OCI-LY1 (cell line): ENCODE measurements at regions not wholly inside any gene's neighbourhood (a gene's known extent, or its start where the extent isn't known, plus 50 kb on each side); places are given as distances from the start of the nearest gene placed in this dataset.

Source experiments
- H2AFZ ChIP-seq: fragments of 200-600 bp; sonication (generic), shearing (Covaris generic); 2 replicates; pipeline ENCODE4 v1.6.0; 2014; ENCODE audit warnings: antibody characterized with exemption, mild to moderate bottlenecking, low read length
- H3F3A ChIP-seq: fragments of 200-600 bp; sonication (generic), shearing (Covaris generic); 2 replicates; pipeline ENCODE4 v1.6.0; 2014; ENCODE audit warnings: mild to moderate bottlenecking, antibody characterized with exemption, low read length, moderate library complexity; ENCODE audit not compliant: insufficient read depth
- H3K27ac ChIP-seq: fragments of 200-600 bp; sonication (generic); 2 replicates; pipeline ENCODE4 v1.5.1; 2014; ENCODE audit warnings: low read length, mixed run types, mild to moderate bottlenecking, low read depth; ENCODE audit not compliant: poor library complexity, severe bottlenecking
- H3K27me3 ChIP-seq: fragments of 200-600 bp; sonication (generic); 2 replicates; pipeline ENCODE4 v1.6.0; 2014; ENCODE audit warnings: antibody characterized with exemption, mild to moderate bottlenecking, low read length, moderate library complexity; ENCODE audit not compliant: insufficient read depth
- H3K36me3 ChIP-seq: fragments of 200-600 bp; sonication (generic); 2 replicates; pipeline ENCODE4 v1.6.1; 2014; ENCODE audit warnings: mild to moderate bottlenecking, antibody characterized with exemption, low read length, moderate library complexity, mixed read lengths; ENCODE audit not compliant: insufficient read depth
- H3K4me1 ChIP-seq: fragments of 200-600 bp; sonication (generic); 2 replicates; pipeline ENCODE4 v1.5.1; 2014; ENCODE audit warnings: mild to moderate bottlenecking, low read length, moderate library complexity; ENCODE audit not compliant: insufficient read depth, severe bottlenecking
- H3K4me2 ChIP-seq: fragments of 200-600 bp; sonication (generic), shearing (Covaris generic); 2 replicates; pipeline ENCODE4 v1.6.1; 2014; ENCODE audit warnings: low read length
- H3K4me3 ChIP-seq: fragments of 200-600 bp; sonication (generic); 2 replicates; pipeline ENCODE4 v1.5.1; 2014; ENCODE audit warnings: low read length, low read depth, mild to moderate bottlenecking, mixed read lengths; ENCODE audit not compliant: poor library complexity, severe bottlenecking
- H3K79me2 ChIP-seq: fragments of 200-600 bp; shearing (Covaris generic); 2 replicates; pipeline ENCODE4 v1.6.1; 2016; ENCODE audit warnings: mixed run types, low read length, mixed read lengths; ENCODE audit not compliant: insufficient read depth
- H3K9ac ChIP-seq: fragments of 200-600 bp; sonication (generic), shearing (Covaris generic); 2 replicates; pipeline ENCODE4 v1.6.1; 2014; ENCODE audit warnings: mild to moderate bottlenecking, low read length, mixed read lengths
- H3K9me2 ChIP-seq: fragments of 200-600 bp; sonication (generic), shearing (Covaris generic); 2 replicates; pipeline ENCODE4 v1.6.1; 2014; ENCODE audit warnings: low read depth, mild to moderate bottlenecking, low read length, mixed read lengths
- H3K9me3 ChIP-seq: fragments of 200-600 bp; shearing (Covaris generic); 2 replicates; pipeline ENCODE4 v1.6.1; 2014; ENCODE audit warnings: low read length, mixed read lengths
- H4K20me1 ChIP-seq: fragments of 200-600 bp; sonication (generic), shearing (Covaris generic); 2 replicates; pipeline ENCODE4 v1.6.0; 2016; ENCODE audit warnings: mild to moderate bottlenecking, low read length; ENCODE audit not compliant: insufficient read depth
- EZH2 ChIP-seq: fragments of 200-600 bp; sonication (generic), shearing (Covaris generic); IDR thresholded peaks from 2 replicates; pipeline ENCODE4 v1.8.0; 2017; ENCODE audit warnings: borderline replicate concordance, mixed run types, mild to moderate bottlenecking, antibody characterized with exemption, low read length, moderate library complexity, mixed read lengths
- TF ChIP-seq, protein P1 (sequence below): fragments of 200-600 bp; sonication (generic), shearing (Covaris generic); IDR thresholded peaks from 2 replicates; pipeline ENCODE4 v1.5.1; 2017; ENCODE audit warnings: mild to moderate bottlenecking, antibody characterized with exemption, low read length, moderate library complexity, mixed read lengths

DNA sequence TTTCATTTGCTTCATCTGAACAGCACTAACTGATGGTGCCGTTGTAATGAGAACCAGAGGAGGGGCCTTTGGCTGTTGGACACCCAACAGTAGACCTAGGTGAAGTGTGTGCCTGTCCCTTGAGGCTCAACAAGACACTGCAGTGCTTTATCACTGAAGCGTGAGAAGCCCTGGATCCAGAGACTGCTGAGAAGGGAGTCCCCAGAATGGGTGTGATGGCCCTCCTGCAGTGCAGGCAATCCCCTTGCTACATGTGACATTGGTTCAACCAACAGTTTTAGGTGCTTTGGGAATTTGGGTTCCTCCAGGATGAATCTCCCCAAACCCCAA lies 125.6 kb downstream of the BRD1 start:
- no peak overlapping the region for H2AFZ ChIP-seq
- peaks cover 8% of the 10 kb centered on the region; the same call in 1 of the 2 replicates for H3K27me3 ChIP-seq
- no peak overlapping the region for H3K9ac ChIP-seq
- no peaks in the 10 kb centered on the region for H4K20me1 ChIP-seq
- no peaks in the 10 kb centered on the region; the same call in 1 of the 2 replicates for H3K36me3 ChIP-seq
- H3K27ac ChIP-seq: no peak overlapping the region
- no peaks in the 10 kb centered on the region for H3K79me2 ChIP-seq
- no peaks in the 10 kb centered on the region for H3F3A ChIP-seq
- no peak overlapping the region for H3K4me3 ChIP-seq
- H3K4me2 ChIP-seq: peak overlapping the region; percentile 13; the same call in 1 of the 2 replicates
- TF ChIP-seq, protein P1, sequence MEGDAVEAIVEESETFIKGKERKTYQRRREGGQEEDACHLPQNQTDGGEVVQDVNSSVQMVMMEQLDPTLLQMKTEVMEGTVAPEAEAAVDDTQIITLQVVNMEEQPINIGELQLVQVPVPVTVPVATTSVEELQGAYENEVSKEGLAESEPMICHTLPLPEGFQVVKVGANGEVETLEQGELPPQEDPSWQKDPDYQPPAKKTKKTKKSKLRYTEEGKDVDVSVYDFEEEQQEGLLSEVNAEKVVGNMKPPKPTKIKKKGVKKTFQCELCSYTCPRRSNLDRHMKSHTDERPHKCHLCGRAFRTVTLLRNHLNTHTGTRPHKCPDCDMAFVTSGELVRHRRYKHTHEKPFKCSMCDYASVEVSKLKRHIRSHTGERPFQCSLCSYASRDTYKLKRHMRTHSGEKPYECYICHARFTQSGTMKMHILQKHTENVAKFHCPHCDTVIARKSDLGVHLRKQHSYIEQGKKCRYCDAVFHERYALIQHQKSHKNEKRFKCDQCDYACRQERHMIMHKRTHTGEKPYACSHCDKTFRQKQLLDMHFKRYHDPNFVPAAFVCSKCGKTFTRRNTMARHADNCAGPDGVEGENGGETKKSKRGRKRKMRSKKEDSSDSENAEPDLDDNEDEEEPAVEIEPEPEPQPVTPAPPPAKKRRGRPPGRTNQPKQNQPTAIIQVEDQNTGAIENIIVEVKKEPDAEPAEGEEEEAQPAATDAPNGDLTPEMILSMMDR: peak; percentile 31; the same call in 1 of the 2 replicates
- TF ChIP-seq EZH2: no peak
- no peaks in the 10 kb centered on the region for H3K9me3 ChIP-seq
- H3K4me1 ChIP-seq: no peaks in the 10 kb centered on the region
- no peaks in the 10 kb centered on the region for H3K9me2 ChIP-seq

- no peaks in the 10 kb centered on the region for H3K79me2 ChIP-seq
- TF ChIP-seq EZH2: no peak
- TF ChIP-seq, protein P1: peak; percentile 86
- H2AFZ ChIP-seq: no peak overlapping the region
- no peaks in the 10 kb centered on the region for H3K9me2 ChIP-seq
- no peak overlapping the region for H3K4me3 ChIP-seq
- peak overlapping the region; percentile 13; the same call in 1 of the 2 replicates for H3K4me2 ChIP-seq
- H3K4me1 ChIP-seq: no peaks in the 10 kb centered on the region
- peaks cover 8% of the 10 kb centered on the region; the same call in 1 of the 2 replicates for H3K27me3 ChIP-seq
- no peaks in the 10 kb centered on the region; the same call in 1 of the 2 replicates for H3K36me3 ChIP-seq
- H3K27ac ChIP-seq: no peak overlapping the region
- H3F3A ChIP-seq: no peaks in the 10 kb centered on the region
- no peak overlapping the region for H3K9ac ChIP-seq
- H3K9me3 ChIP-seq: no peaks in the 10 kb centered on the region
- H4K20me1 ChIP-seq: no peaks in the 10 kb centered on the region
Measured at GRCh38 chr22:49701380-49702067, 126.1 kb downstream of the BRD1 start.

GRCh38 chr22:49699928-49700498 lies 127.7 kb downstream of the BRD1 start:
- TF ChIP-seq EZH2: no peak
- no peak overlapping the region for H3K9ac ChIP-seq
- H3K36me3 ChIP-seq: no peaks in the 10 kb centered on the region; the same call in 1 of the 2 replicates
- H3K9me3 ChIP-seq: no peaks in the 10 kb centered on the region
- no peak overlapping the region for H3K27ac ChIP-seq
- H3F3A ChIP-seq: no peaks in the 10 kb centered on the region
- H3K4me2 ChIP-seq: no peak overlapping the region
- no peaks in the 10 kb centered on the region for H4K20me1 ChIP-seq
- H3K4me1 ChIP-seq: no peaks in the 10 kb centered on the region
- no peaks in the 10 kb centered on the region for H3K79me2 ChIP-seq
- H3K27me3 ChIP-seq: peaks cover 8% of the 10 kb centered on the region; the same call in 1 of the 2 replicates
- H2AFZ ChIP-seq: no peak overlapping the region
- no peak overlapping the region for H3K4me3 ChIP-seq
- no peaks in the 10 kb centered on the region for H3K9me2 ChIP-seq
